ENCODE measurements at regions not wholly inside any gene's neighbourhood (a gene's known extent, or its start where the extent isn't known, plus 50 kb on each side); places are given as distances from the start of the nearest gene placed in this dataset.

GRCh38 chr18:33817096-33817495, 239.1 kb downstream of the ASXL3 start:
- DNase-seq (ENCODE audit: low read depth in 2 of 2), result no peak

DNA sequence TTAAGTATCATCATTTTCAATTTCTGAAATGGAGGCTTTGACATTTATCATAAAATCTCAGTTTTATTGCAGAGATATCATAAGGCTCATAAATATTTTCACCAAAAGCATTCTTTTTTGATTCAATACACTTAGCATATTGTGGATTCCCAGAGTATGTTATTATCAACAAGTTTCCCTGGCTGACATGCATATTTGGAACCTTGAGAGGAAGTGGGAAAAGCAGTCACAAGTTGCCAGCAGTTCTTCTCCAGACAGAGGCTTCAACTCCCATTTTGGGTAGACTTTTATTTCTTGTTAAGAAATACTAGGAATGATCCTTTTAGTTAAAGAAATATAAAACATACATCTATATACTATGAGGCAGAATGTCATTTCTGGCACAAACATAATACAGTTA, 236.5 kb downstream of the ASXL3 start:
- DNase-seq (ENCODE audit: low read depth in 2 of 2), result no peak

- no peak for DNase-seq (ENCODE audit: low read depth in 2 of 2)
These were observed 234.2 kb downstream of the ASXL3 start for GRCh38 chr18:33812186-33812585.

DNA sequence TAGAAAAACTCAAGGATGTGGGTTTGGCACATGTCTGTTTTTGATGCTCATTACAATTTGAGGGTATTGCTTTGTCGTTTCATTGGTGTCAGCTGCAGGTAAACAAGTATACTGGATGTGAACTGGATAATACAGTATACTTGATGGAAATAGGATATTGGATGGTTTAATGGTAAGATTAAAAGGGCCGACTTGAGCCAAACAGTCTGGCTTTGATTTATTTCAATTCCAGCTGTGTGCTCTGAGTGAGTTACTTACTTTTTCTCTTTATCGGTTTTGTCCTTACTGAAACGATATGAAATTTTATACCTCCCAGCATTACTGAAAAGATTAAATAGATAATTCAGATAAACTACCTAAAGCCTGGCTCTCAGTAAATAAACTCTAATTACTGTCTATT, 227.6 kb downstream of the ASXL3 start:
- DNase-seq (ENCODE audit: low read depth in 2 of 2), result no peak

DNA sequence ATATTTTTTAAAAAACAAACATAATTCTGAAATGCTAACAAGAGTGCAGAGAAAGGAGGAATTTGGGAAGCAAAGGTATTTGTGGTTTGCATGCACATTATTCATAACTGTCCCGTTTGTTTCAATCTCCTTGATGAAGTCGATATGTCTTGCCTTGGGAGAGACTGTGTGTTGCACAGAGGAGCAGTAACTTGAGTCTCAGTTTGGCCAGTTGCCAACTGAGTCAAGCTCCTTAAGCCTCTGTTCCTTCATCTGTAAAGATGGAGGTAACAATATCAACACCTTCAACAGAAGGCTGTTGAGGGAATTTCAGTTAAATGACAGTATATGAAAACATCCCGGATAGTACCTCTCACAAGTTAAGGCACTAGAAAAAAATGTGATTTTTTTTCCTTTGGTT, 226.2 kb downstream of the ASXL3 start:
- DNase-seq (ENCODE audit: low read depth in 2 of 2), result peak in 1 of 2 donors; percentile 3

- DNase-seq (ENCODE audit: low read depth in 2 of 2), result no peak
These were observed 225.6 kb downstream of the ASXL3 start for GRCh38 chr18:33803636-33804035.

- DNase-seq (ENCODE audit: low read depth in 2 of 2), result no peak
These were observed 224.9 kb downstream of the ASXL3 start for GRCh38 chr18:33802955-33803354.
